Smooth muscle cell of the brain vasculature (primary cell): ENCODE measurements at regions not wholly inside any gene's neighbourhood (a gene's known extent, or its start where the extent isn't known, plus 50 kb on each side); places are given as distances from the start of the nearest gene placed in this dataset.

Experiments used
- DNase-seq: peaks from one replicate; pipeline ENCODE4 v3.0.0-alpha.2; 2012; ENCODE audit warnings: low read depth, low spot score

GRCh38 chr21:25031750-25032149 is 575.5 kb downstream of the MRPL39 start:
- no peak for DNase-seq

- DNase-seq: no peak
Observed at GRCh38 chr21:25029580-25029979, 577.7 kb downstream of the MRPL39 start.

DNA sequence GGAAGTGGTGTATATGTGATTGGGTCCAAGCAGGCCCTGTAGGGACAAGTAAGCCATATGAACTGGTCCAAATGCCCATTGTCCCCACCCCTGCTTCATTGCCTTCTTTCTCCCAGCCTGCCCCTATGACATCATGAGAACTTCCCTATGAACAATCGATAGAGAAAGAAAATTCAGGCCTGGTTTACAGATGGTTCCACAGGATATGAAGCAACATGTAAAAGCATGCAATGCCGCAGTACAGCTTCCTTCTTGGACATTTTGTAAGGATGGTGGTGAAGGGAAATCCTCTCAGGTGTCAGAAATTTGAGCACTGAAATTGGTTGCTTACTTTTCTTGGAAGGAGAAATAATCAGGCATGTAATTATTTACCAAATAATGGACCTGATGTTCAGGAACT is 581.7 kb downstream of the MRPL39 start:
- DNase-seq: no peak

GRCh38 chr21:25024639-25025038 is 582.6 kb downstream of the MRPL39 start:
- no peak for DNase-seq

DNA sequence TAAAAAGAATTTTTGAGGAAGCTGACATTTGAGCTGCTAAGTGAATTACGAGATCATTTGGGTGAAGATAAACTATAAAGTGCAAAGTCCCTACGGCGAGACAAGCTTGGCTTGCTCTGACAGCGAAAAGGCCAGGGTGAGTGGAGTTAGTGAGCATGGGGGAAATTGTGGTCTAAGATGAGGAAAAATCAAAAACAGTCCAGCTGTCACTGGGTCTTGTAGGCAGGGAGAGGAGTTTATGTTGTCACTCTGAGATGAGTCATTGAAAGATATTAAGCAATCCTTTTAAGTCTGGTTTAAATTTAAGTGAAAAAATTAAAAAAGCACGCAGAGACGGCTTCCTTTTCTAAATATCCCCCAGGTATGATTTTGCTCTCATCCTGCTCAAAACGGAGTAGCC is 601.9 kb downstream of the MRPL39 start:
- no peak for DNase-seq

DNA sequence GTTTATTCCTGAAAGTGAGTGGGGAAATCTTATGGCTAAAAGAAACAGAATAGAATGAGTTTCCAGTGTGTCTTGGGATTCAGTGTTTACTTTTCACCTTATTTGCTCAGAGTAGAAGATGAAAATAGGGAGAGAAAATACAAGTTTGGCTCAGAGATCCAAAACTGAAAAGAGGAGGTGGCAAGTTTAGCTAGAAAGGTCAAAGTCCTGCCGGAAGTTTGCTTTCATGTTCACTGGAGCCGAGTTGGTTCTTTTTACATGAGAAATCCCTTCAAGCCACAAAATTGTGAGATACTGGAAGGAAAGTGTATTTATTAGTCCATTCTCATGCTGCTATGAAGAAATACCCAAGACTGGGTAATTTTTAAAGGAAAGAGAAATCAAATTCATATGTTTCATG is 604.6 kb downstream of the MRPL39 start:
- no peak for DNase-seq

GRCh38 chr21:24995216-24995615 is 612.1 kb downstream of the MRPL39 start:
- DNase-seq: no peak

DNA sequence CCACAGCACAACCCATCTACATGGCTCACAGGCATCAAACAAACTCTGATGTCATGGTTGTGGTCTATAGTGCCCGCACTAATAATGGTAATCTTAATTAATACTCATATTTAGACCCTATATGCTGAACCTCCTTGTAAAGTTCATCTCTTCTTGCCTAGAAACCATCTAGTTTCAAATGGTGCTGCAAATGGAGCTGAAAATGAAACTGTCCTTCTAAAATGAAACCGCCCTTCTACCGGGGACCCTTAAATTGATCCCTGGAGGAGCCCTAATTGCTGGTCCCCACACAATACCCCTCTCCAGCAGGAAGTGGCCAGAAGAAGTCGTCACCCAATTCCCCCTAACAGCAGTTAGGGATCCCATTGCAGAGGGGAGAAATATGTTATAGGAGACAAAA is 612.6 kb downstream of the MRPL39 start:
- DNase-seq: no peak

DNA sequence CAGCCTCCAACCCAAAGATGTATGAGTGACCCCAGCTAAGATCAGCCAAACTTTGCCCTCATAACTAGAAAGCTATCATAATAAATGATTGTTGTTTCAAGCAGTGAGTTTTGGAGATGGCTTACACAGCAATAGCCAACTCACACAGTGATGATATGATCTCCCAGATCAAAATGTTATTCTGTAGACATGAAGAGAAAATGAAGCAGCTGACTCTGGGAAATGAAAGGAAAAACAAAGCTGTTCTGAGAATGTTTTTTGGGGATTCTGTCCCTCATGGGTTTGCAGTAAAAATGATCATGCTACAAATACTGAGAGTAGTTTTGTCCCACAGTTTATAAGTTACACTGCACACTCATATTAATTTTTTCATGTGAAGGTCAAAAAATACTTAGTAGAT is 617.8 kb downstream of the MRPL39 start:
- DNase-seq: no peak

DNA sequence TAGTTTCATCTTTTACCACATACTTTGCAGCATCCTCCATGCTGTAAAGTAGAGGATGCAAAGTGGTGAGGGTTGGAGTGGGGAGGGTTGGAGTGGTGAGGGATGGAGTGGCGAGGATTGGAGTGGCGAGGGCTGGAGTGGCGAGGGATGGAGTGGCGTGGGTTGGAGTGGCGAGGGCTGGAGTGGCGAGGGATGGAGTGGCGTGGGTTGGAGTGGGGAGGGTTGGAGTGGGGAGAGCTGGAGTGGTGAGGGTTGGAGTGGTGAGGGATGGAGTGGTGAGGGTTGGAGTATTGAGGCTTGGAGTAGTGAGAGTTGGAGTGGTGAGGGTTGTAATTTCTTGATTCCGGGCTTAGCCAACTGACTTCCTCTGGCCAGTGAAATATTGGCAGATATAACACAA is 618.3 kb downstream of the MRPL39 start:
- DNase-seq: no peak

- DNase-seq: no peak
Observed at GRCh38 chr21:24976238-24976637, 631.0 kb downstream of the MRPL39 start.

- DNase-seq: no peak
Observed at GRCh38 chr21:24969068-24969467, 638.2 kb downstream of the MRPL39 start.

GRCh38 chr21:24955275-24955961 is 651.9 kb downstream of the MRPL39 start:
- DNase-seq: no peak

GRCh38 chr21:24948186-24948585 is 659.1 kb downstream of the MRPL39 start:
- DNase-seq: no peak

GRCh38 chr21:24945910-24946309 is 661.4 kb downstream of the MRPL39 start:
- no peak for DNase-seq

- no peak for DNase-seq
Observed at GRCh38 chr21:24941316-24942185, 665.7 kb downstream of the MRPL39 start.

- DNase-seq: no peak
Observed at GRCh38 chr21:24939291-24939690, 668.0 kb downstream of the MRPL39 start.

- DNase-seq: no peak
Observed at GRCh38 chr21:24938573-24938972, 668.7 kb downstream of the MRPL39 start.

DNA sequence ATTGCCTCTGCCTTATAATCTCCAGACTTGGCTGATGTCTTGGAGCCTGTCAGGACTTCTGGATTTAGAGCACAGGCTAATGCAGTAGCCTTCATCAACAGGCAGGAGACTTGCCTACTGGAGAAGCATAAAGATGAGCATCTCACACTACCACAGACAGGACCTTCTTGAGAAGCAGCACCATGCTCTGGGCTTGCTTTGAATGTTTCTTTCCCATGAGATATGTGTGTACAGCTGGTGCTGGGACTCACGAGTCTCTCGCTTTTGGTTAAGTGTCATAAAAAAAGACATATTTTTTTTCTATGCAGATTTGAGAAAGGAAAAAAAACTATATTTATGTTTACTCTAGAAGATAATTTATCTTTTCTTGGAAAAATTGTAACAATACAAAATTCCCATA is 671.3 kb downstream of the MRPL39 start:
- DNase-seq: no peak

- DNase-seq: no peak
Observed at GRCh38 chr21:24910591-24910990, 696.7 kb downstream of the MRPL39 start.

DNA sequence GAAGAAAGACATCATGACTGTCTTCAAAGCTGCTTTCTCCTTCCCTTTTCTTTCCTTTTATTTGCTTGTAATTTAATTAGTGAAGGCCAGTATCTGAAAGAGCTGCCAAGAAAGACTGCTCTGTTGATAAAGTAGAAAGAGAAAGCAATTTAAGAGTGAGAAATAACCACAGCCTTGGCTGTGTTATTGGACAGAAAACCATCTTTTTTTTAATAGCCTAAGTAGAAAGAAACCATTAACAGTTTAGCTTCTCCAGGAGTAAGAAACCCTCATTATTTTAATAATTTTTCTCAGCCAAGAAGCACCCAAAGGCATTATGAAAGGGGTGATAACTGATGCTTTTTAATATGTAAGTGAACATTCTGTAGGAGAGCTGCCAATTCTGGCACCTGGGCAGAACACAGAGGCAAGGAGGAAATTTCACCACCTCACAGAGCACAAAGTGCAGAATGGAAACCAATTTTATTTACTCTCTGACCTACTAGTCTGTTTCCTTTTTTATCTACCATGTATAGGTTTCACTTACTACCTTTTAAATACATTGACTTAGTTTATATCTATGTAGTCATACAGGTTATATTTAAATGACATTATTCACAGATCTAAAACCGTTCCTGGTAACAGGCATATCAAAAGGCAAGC is 703.2 kb downstream of the MRPL39 start:
- no peak for DNase-seq

DNA sequence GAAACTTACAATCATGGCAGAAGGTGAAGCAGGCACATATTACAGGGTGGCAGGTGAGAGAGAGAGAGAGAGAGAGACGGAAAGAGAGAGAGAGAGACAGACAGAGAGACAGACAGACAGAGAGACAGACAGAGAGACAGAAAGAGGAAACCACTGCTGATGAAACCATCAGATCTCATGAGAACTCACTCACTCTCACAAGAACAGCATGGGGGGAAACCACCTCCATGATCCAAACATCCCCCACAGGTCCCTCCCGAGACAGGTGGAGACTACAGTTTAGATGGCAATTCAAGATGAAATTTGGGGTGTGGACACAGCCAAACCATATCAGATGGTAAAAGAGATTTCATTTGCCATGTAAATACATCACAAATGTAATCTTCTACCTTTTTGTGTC is 708.1 kb downstream of the MRPL39 start:
- no peak for DNase-seq

- no peak for DNase-seq
Observed at GRCh38 chr21:24897883-24898282, 709.4 kb downstream of the MRPL39 start.
